ENCODE measurements at regions not wholly inside any gene's neighbourhood (a gene's known extent, or its start where the extent isn't known, plus 50 kb on each side); places are given as distances from the start of the nearest gene placed in this dataset.

- Histone ChIP-seq H2BK20ac (ENCODE audit: low read length) (no peak overlapping the region), H4K91ac (replicated peaks; ENCODE audit: insufficient read length, low read length) (no peak overlapping the region), H2BK5ac (ENCODE audit: low read depth, low read length) (no peak overlapping the region), H2BK15ac (ENCODE audit: low read length) (no peak overlapping the region), H2AFZ (ENCODE audit: low read length) (no peak overlapping the region), H3K27ac (ENCODE audit: low read depth, low read length) (no peak overlapping the region), H3K79me1 (ENCODE audit: low read depth, low read length) (no peaks in the 10 kb centered on the region), H3K27me3 (replicated peaks in 1 of 4; ENCODE audit: control insufficient read depth in 3 of 4, extremely low read depth in 1 of 4, insufficient read depth in 3 of 4, low read length in 3 of 4) (no peaks in the 10 kb centered on the region), H4K20me1 (replicated peaks in 1 of 2; ENCODE audit: control insufficient read depth in 1 of 2, insufficient read depth in 2 of 2, low read length in 2 of 2) (no peaks in the 10 kb centered on the region), H3K18ac (ENCODE audit: extremely low read depth, low read length) (no peak overlapping the region), H2BK120ac (replicated peaks; ENCODE audit: low read depth, low read length) (no peak overlapping the region), H3K23ac (ENCODE audit: insufficient read length) (no peak overlapping the region), H3K4me3 (ENCODE audit: extremely low read depth in 1 of 4, insufficient read depth in 2 of 4, low read depth in 3 of 4, low read length in 4 of 4) (no peak overlapping the region), H3K56ac (replicated peaks; ENCODE audit: insufficient read length, low read depth, low read length) (no peak overlapping the region), H3K4me2 (ENCODE audit: insufficient read depth in 1 of 2, low read depth in 2 of 2, low read length in 2 of 2) (no peak overlapping the region), H3K4me1 (replicated peaks in 1 of 4; ENCODE audit: control insufficient read depth in 3 of 4, insufficient read depth in 4 of 4, low read length in 3 of 4) (peaks cover 3 to 8% (median 6%) of the 10 kb centered on the region in 4 experiments; a peak in 4 of 7 replicates), H2AK5ac (ENCODE audit: low read depth, low read length) (no peak overlapping the region), H4K5ac (ENCODE audit: insufficient read length, low read depth, low read length) (no peak overlapping the region), H3K23me2 (ENCODE audit: low read depth, low read length) (no peaks in the 10 kb centered on the region), H3K9ac (replicated peaks in 1 of 4; ENCODE audit: extremely low read depth in 1 of 4, low read depth in 3 of 4, low read length in 3 of 4) (no peak overlapping the region), H4K8ac (ENCODE audit: extremely low read depth, insufficient read depth, low read length) (no peak overlapping the region), H3K14ac (ENCODE audit: insufficient read length) (no peak overlapping the region), H3K9me3 (ENCODE audit: insufficient read depth in 2 of 2, low read depth in 1 of 2, low read length in 1 of 2) (no peaks in the 10 kb centered on the region), H3K36me3 (ENCODE audit: control insufficient read depth in 2 of 4, insufficient read depth in 4 of 4, low read length in 3 of 4) (no peaks in the 10 kb centered on the region), H3K4ac (replicated peaks; ENCODE audit: insufficient read length, low read depth, low read length) (no peak overlapping the region), H3K79me2 (ENCODE audit: control insufficient read depth in 1 of 2, insufficient read depth in 2 of 2, low read length in 2 of 2) (no peaks in the 10 kb centered on the region), H2BK12ac (ENCODE audit: low read depth, low read length) (no peak overlapping the region)
- TF ChIP-seq FOSL1 (IDR thresholded peaks at IDR 0.05; ENCODE audit: insufficient read depth, low read depth, low read length) (no peak), SRF (IDR thresholded peaks at IDR 0.05; ENCODE audit: low read depth, low read length) (no peak), SP4 (IDR thresholded peaks at IDR 0.05; ENCODE audit: low read length) (no peak), TEAD4 (IDR thresholded peaks at IDR 0.05; ENCODE audit: low read depth, low read length) (no peak), RBBP5 (IDR thresholded peaks at IDR 0.05; ENCODE audit: borderline replicate concordance, low read depth, low read length) (no peak), JUN (IDR thresholded peaks at IDR 0.05; ENCODE audit: low read depth, low read length) (no peak), CHD1 (IDR thresholded peaks at IDR 0.05; ENCODE audit: low read depth, low read length) (no peak), YY1 (IDR thresholded peaks at IDR 0.05; ENCODE audit: low read depth, low read length) (no peak), TBP (IDR thresholded peaks at IDR 0.05; ENCODE audit: low read depth, low read length) (no peak), MAFK (IDR thresholded peaks at IDR 0.05; ENCODE audit: low read depth, low read length) (no peak), TCF12 (IDR thresholded peaks at IDR 0.05; ENCODE audit: low read depth, low read length) (no peak), RAD21 (IDR thresholded peaks at IDR 0.05 in 1 of 2, conservative IDR thresholded peaks at IDR 0.05 in 1 of 2; ENCODE audit: low read depth in 2 of 2, low read length in 2 of 2) (no peak), SUZ12 (IDR thresholded peaks at IDR 0.05; ENCODE audit: low read length) (no peak), CEBPB (IDR thresholded peaks at IDR 0.05; ENCODE audit: low read depth, low read length) (no peak), BRCA1 (IDR thresholded peaks at IDR 0.05; ENCODE audit: low read depth, low read length) (no peak)
- ChIA-PET POLR2A (ENCODE audit: partially characterized antibody) (no interaction called here), CTCF (ENCODE audit: partially characterized antibody) (interaction anchor here (2.5 kb wide), 1 partner anchor 9 kb away, joined by 10 read pairs; no protein-coding TSS in a partner anchor)
- FAIRE-seq: no peak
- 95% methylated on average over 1 of the region's 1 CpG; no CpG with 5 or more reads in 1 of the 2 experiments for WGBS, 2 experiments (ENCODE audit: extremely low coverage in 1 of 2, insufficient coverage in 1 of 2, insufficient read length in 1 of 2, insufficient replicate concordance in 2 of 2, low coverage in 1 of 2, low lambda C conversion rate in 2 of 2, missing lambda C conversion rate in 1 of 2)
- no peak for DNase-seq (ENCODE audit: low read depth in 1 of 2, low spot score in 2 of 2)
Observed at GRCh38 chr20:22394583-22394982, 189.8 kb downstream of the FOXA2 start.

All from H1 (cell line).